AG04450 (cell line): ENCODE measurements at regions not wholly inside any gene's neighbourhood (a gene's known extent, or its start where the extent isn't known, plus 50 kb on each side); places are given as distances from the start of the nearest gene placed in this dataset.

Source experiments
- CTCF ChIA-PET: fragments of 300-600, 350-600 bp; formaldehyde crosslinking; extraction: SDS; loops from one replicate; lab custom pipeline; 2022; ENCODE audit warnings: antibody characterized with exemption, inconsistent platforms; lab: Charles Lee
- POLR2A ChIA-PET: fragments of 350-600 bp; formaldehyde crosslinking; extraction: SDS; loops from one replicate; lab custom pipeline; 2021; ENCODE audit warnings: antibody characterized with exemption, inconsistent platforms; lab: Yijun Ruan, JAX
- DNase-seq: peaks from one replicate; pipeline ENCODE4 v3.0.0-alpha.2; 2011; ENCODE audit warnings: low read depth, low spot score
- H3K27ac ChIP-seq: one replicate; pipeline ENCODE4 v1.5.1; 2012; ENCODE audit warnings: low read depth, low read length, control low read depth
- H3K27me3 ChIP-seq: one replicate; pipeline ENCODE4 v1.6.0; 2012; ENCODE audit warnings: low read length; ENCODE audit not compliant: control insufficient read depth, insufficient read depth
- H3K4me3 ChIP-seq: 2 replicates; pipeline ENCODE4 v1.5.1; 2011; ENCODE audit warnings: mild to moderate bottlenecking, low read depth, low read length, control low read depth
- H3K9me3 ChIP-seq: 2 replicates; pipeline ENCODE4 v1.5.1; 2012; ENCODE audit warnings: low read length; ENCODE audit not compliant: control insufficient read depth, insufficient read depth
- TF ChIP-seq, protein P1 (sequence below): IDR thresholded peaks from 2 replicates; pipeline ENCODE4 v1.5.1; 2011; ENCODE audit warnings: low read depth, low read length, control low read depth, inconsistent platforms

DNA sequence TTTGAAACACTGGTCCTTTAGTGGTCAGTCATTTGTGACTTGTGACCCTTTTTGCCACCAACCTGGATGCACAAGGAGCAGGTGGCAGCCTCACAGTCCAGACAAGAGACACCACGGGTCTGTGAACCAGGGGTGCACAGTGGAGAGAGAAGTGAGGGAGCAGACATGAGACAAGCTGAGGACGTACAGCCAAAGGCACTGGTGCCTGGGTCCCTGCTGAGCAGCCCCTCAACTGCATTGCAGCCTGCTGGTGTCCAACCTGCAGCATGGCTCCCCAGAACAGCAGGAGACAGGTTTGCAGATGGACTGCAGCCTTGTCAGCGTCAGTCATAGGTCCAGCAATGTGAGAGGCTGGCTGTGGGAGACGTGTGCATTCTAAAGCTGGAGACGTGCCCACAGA lies 124.2 kb upstream of the FSTL4 start:
- Histone ChIP-seq H3K4me3 (no peak overlapping the region), H3K27me3 (no peaks in the 10 kb centered on the region), H3K27ac (no peak overlapping the region), H3K9me3 (no peaks in the 10 kb centered on the region)
- ChIA-PET POLR2A (no interaction called here), CTCF (no interaction called here)
- TF ChIP-seq, protein P1, sequence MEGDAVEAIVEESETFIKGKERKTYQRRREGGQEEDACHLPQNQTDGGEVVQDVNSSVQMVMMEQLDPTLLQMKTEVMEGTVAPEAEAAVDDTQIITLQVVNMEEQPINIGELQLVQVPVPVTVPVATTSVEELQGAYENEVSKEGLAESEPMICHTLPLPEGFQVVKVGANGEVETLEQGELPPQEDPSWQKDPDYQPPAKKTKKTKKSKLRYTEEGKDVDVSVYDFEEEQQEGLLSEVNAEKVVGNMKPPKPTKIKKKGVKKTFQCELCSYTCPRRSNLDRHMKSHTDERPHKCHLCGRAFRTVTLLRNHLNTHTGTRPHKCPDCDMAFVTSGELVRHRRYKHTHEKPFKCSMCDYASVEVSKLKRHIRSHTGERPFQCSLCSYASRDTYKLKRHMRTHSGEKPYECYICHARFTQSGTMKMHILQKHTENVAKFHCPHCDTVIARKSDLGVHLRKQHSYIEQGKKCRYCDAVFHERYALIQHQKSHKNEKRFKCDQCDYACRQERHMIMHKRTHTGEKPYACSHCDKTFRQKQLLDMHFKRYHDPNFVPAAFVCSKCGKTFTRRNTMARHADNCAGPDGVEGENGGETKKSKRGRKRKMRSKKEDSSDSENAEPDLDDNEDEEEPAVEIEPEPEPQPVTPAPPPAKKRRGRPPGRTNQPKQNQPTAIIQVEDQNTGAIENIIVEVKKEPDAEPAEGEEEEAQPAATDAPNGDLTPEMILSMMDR: no peak
- no peak for DNase-seq

DNA sequence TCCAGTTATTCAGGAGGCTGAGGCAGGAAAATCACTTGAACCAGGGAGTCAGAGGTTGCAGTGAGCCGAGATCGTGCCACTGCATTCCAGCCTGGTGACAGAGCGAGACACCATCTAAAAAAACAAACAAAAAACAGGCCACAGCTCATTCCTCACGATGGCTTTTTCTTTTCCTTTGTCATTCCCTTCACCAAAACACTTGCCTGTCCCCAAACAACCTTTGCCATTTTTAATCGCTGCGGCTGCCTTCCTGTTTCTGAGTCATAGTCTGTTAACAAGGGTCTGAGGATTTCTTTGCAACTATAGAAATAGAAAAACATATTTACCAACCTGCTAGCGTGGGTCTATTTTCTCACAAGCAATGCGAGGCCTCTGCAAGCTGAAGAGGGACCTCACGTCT lies 123.0 kb upstream of the FSTL4 start:
- TF ChIP-seq, protein P1: no peak
- DNase-seq: no peak

DNA sequence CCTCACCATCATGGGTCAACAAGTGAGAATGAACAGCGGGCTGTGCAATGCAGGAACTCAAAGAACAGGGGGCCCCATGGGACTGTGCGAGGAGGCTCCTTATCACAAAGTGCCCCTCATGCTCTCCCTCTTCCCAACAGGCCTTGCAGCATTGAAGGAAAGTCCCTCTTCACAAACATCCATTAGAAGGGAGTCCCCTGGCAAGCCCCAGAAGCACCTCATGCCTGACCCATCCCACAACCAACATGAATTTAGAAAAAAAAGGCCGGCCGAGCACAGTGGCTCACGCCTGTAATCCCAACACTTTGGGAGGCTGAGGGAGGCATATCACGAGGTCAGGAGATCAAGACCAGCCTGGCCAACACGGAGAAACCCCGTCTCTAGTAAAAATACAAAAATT lies 122.6 kb upstream of the FSTL4 start:
- TF ChIP-seq, protein P1: no peak
- Histone ChIP-seq H3K4me3 (no peak overlapping the region), H3K27ac (no peak overlapping the region), H3K27me3 (no peaks in the 10 kb centered on the region), H3K9me3 (no peaks in the 10 kb centered on the region)
- ChIA-PET POLR2A (no interaction called here), CTCF (no interaction called here)
- no peak for DNase-seq

More for the DNA sequence above, 123.0 kb upstream of the FSTL4 start:
- no peaks in the 10 kb centered on the region for H3K27me3 ChIP-seq
- no peak overlapping the region for H3K4me3 ChIP-seq
- H3K9me3 ChIP-seq: no peaks in the 10 kb centered on the region
- POLR2A ChIA-PET: no interaction called here
- H3K27ac ChIP-seq: no peak overlapping the region
- CTCF ChIA-PET: no interaction called here

DNA sequence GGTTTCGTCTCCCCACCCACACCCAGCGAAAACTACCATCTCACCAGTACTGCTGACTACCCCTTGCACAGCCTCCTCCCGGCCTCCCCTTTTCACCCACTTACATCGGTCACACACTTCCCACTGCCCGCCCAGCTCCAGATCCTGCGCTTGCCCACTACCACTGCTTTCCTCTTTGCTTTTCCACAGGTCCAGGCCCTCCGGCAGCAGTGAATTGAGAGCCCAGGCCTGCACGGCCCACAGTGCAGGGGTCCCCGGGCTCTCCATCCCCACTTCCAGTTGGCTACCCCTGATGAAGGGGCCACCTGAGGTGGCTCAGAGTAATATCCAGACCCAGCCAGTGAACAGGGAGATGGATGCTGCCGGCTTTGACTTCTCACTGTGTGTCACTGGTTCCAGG lies 120.2 kb upstream of the FSTL4 start:
- Histone ChIP-seq H3K9me3 (no peaks in the 10 kb centered on the region), H3K4me3 (no peak overlapping the region), H3K27me3 (no peaks in the 10 kb centered on the region), H3K27ac (no peak overlapping the region)
- POLR2A ChIA-PET: no interaction called here
- no peak for DNase-seq
- CTCF ChIA-PET: no interaction called here
- TF ChIP-seq, protein P1: no peak

DNA sequence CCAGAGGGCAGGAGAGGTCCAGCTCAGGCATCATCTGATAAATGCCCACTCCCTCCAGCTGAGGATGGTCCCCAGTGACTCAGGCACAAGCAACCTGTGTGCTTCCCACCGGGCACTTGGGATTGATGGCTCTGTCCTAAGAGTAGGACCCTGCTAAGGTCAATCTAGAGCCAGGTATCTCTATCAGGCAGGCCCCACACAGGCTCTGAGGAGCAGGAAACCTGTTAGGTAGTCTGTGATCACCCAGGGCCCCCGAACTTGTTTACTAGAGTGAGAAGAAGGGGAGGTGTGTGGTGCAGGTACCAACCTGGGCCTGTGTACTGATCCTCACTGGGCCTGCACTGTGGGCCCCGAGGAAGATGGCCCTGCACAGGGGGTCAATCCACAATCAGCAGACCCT lies 119.6 kb upstream of the FSTL4 start:
- no peak overlapping the region for H3K4me3 ChIP-seq
- CTCF ChIA-PET: no interaction called here

More for the DNA sequence above, 119.6 kb upstream of the FSTL4 start:
- H3K27ac ChIP-seq: no peak overlapping the region
- DNase-seq: no peak
- no peaks in the 10 kb centered on the region for H3K27me3 ChIP-seq
- TF ChIP-seq, protein P1: no peak
- no peaks in the 10 kb centered on the region for H3K9me3 ChIP-seq
- POLR2A ChIA-PET: no interaction called here
